Natural killer cell (primary cell): ENCODE measurements at regions not wholly inside any gene's neighbourhood (a gene's known extent, or its start where the extent isn't known, plus 50 kb on each side); places are given as distances from the start of the nearest gene placed in this dataset.

Source experiments
- ATAC-seq, 3 donors: fragments of 150-1000 bp in 2 of 3; fragments of 200-7000 bp in 1 of 3; cut with Tn5 transposase; 1 replicate in 1 of 3; 2 replicates in 2 of 3; pipeline ENCODE4 v1.10.0; 2021; ENCODE audit warnings: mild to moderate bottlenecking in 2 of 3, moderate library complexity in 2 of 3
- DNase-seq, 2 donors: peaks; one replicate each; pipeline versions ENCODE4 v3.0.0 to v3.0.0-alpha.2; 2013 to 2021; ENCODE audit warnings: mixed read lengths in 1 of 2
- H3K27ac ChIP-seq: one replicate; pipeline ENCODE4 v1.5.1; 2013; ENCODE audit warnings: mild to moderate bottlenecking, low read length
- H3K27me3 ChIP-seq: one replicate; pipeline ENCODE4 v1.6.1; 2013; ENCODE audit warnings: low read length; ENCODE audit not compliant: control insufficient read depth, insufficient read depth
- H3K36me3 ChIP-seq: one replicate; pipeline ENCODE4 v1.6.1; 2013; ENCODE audit warnings: low read length; ENCODE audit not compliant: control insufficient read depth, insufficient read depth
- H3K4me1 ChIP-seq: one replicate; pipeline ENCODE4 v1.6.1; 2013; ENCODE audit warnings: low read length; ENCODE audit not compliant: control insufficient read depth, insufficient read depth
- H3K4me3 ChIP-seq: one replicate; pipeline ENCODE4 v1.5.1; 2013; ENCODE audit warnings: low read length
- H3K9me3 ChIP-seq: one replicate; pipeline ENCODE4 v1.6.1; 2013; ENCODE audit warnings: low read length; ENCODE audit not compliant: control insufficient read depth, insufficient read depth
- H3K27ac Mint-ChIP-seq, 2 donors: one replicate each; pipeline ENCODE4 v1.8.0; 2022; ENCODE audit warnings: mild to moderate bottlenecking in 2 of 2, mixed read lengths in 2 of 2, moderate library complexity in 1 of 2
- H3K27me3 Mint-ChIP-seq, 2 donors: one replicate each; pipeline ENCODE4 v1.8.0; 2022; ENCODE audit warnings: low read depth in 2 of 2, mixed read lengths in 2 of 2
- H3K36me3 Mint-ChIP-seq: one replicate; pipeline ENCODE4 v1.8.0; 2022; ENCODE audit warnings: mixed read lengths
- H3K4me1 Mint-ChIP-seq, 2 donors: one replicate each; pipeline ENCODE4 v1.8.0; 2022; ENCODE audit warnings: mixed read lengths in 2 of 2
- H3K4me3 Mint-ChIP-seq: one replicate; pipeline ENCODE4 v1.8.0; 2022; ENCODE audit warnings: mild to moderate bottlenecking, moderate library complexity, mixed read lengths
- H3K9me3 Mint-ChIP-seq, 2 donors: one replicate each; pipeline ENCODE4 v1.8.0; 2022; ENCODE audit warnings: mixed read lengths in 2 of 2
- WGBS: methylation state at CpG from one replicate; pipeline ENCODE4 v1.1.7; 2013; ENCODE audit warnings: missing lambda C conversion rate; ENCODE audit not compliant: insufficient coverage; 5-methylcytosine and 5-hydroxymethylcytosine counted together
- intact Hi-C: fragments of 100-400 bp; cut with micrococcal nuclease; formaldehyde crosslinking; loops from one replicate; pipeline ENCODE4 v1.14.2; 2022
- TF ChIP-seq, protein P1 (sequence below): fragments of 200-600 bp; IDR thresholded peaks from one replicate; pipeline ENCODE4 v1.8.0; 2022; ENCODE audit warnings: antibody characterized with exemption

DNA sequence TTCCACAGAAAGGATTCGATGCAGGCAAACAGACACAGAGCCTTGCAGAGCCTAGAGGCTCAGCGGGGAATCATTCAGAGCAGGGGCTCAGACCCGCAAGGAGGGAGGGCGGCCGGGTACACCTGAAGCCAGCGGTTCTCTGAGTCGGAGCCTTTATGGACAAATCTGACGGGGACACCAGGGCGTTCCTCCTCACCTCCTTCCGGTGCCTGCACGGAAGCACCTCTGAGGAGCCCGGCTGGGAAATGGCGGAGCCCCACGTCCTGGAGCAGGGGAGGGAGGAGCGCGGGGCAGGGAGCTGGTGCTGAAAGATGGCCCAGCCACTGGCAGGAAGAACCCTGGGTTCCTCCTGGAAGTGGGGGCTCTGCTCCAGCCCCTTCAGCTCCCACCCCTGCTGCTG is 193.5 kb upstream of the ALKAL2 start:
- Mint-ChIP-seq H3K4me3 (no peak overlapping the region), H3K27ac (no peak overlapping the region), H3K27me3 (peaks cover 8 to 22% of the 10 kb centered on the region in 2 donors), H3K4me1 (no peaks in the 10 kb centered on the region), H3K36me3 (no peaks in the 10 kb centered on the region), H3K9me3 (no peaks in the 10 kb centered on the region)
- 94% methylated on average over 16 of the region's 16 CpGs for WGBS
- H3K4me1 ChIP-seq = no peaks in the 10 kb centered on the region
- no peak for DNase-seq
- no peak overlapping the region for H3K27ac ChIP-seq
- TF ChIP-seq, protein P1, sequence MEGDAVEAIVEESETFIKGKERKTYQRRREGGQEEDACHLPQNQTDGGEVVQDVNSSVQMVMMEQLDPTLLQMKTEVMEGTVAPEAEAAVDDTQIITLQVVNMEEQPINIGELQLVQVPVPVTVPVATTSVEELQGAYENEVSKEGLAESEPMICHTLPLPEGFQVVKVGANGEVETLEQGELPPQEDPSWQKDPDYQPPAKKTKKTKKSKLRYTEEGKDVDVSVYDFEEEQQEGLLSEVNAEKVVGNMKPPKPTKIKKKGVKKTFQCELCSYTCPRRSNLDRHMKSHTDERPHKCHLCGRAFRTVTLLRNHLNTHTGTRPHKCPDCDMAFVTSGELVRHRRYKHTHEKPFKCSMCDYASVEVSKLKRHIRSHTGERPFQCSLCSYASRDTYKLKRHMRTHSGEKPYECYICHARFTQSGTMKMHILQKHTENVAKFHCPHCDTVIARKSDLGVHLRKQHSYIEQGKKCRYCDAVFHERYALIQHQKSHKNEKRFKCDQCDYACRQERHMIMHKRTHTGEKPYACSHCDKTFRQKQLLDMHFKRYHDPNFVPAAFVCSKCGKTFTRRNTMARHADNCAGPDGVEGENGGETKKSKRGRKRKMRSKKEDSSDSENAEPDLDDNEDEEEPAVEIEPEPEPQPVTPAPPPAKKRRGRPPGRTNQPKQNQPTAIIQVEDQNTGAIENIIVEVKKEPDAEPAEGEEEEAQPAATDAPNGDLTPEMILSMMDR = no peak
- H3K36me3 ChIP-seq = no peaks in the 10 kb centered on the region
- no peaks in the 10 kb centered on the region for H3K9me3 ChIP-seq
- H3K4me3 ChIP-seq = no peak overlapping the region
- intact Hi-C loops = no loop called here
- H3K27me3 ChIP-seq = no peaks in the 10 kb centered on the region
- ATAC-seq = no peak

DNA sequence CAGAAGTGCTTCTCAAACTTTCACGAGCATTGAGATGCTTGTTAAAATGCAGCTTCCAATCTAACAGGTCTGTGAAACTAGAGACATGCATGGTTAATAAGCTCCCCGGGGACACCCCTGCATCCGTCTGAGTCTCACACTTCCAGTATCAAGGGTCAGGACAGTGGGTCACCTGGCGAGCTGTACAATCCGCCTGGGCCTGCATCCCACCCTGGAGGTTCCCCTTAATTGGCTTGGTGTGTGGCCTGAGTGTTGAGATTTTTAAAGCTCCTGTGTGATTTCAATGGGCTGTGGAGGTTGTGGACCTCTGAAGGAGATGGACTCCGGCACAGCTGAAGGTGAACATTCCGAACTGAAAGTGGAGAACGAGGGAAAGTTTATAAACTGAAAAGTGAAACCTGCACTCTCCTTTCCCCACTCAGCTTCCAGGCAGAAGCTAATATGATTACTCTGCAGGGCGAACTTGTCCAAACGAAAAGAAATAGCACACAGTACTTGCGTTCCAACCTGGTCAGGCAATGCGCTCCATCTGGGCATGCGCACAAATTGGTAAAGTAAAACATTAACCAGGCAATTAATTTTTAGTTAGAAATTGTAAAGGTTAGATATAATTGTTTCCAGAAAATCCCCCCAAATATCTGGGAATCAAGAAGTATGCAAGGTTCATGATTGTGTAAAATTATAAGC is 191.7 kb upstream of the ALKAL2 start:
- Histone ChIP-seq H3K27me3 (no peaks in the 10 kb centered on the region), H3K27ac (no peak overlapping the region), H3K9me3 (peaks cover 3% of the 10 kb centered on the region), H3K36me3 (no peaks in the 10 kb centered on the region), H3K4me1 (no peaks in the 10 kb centered on the region), H3K4me3 (no peak overlapping the region)
- DNase-seq (no peak), ATAC-seq (no peak)
- H3K9me3 Mint-ChIP-seq = peaks cover 2 to 3% of the 10 kb centered on the region in 2 donors
- intact Hi-C loops = no loop called here
- 88% methylated on average over 12 of the region's 13 CpGs for WGBS
- H3K27me3 Mint-ChIP-seq = peaks cover 12 to 30% of the 10 kb centered on the region in 2 donors
- no peaks in the 10 kb centered on the region for H3K36me3 Mint-ChIP-seq
- H3K27ac Mint-ChIP-seq = no peak overlapping the region
- H3K4me1 Mint-ChIP-seq = peaks cover under 1 to 4% of the 10 kb centered on the region in 2 donors
- no peak overlapping the region for H3K4me3 Mint-ChIP-seq
- TF ChIP-seq, protein P1 = no peak

DNA sequence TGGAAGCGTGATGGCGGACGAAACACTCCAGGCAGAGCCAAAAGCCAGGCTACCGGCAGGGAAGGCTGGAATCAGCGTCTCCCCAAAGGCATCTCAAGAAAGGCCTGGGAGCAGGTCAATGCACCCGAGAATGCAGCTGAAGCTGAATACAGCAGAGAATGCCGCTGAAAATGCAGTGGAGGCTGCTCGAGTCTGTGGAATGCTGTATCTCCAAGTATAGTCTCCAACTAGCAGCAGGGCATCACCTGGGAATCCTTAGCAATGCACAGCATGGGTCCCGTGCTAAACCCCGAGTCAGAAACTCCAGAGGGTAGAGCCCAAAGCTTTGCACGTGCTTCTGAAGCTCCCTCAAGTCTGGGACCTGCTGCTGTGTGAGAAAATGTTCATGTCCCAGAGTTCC is 191.1 kb upstream of the ALKAL2 start:
- no peak overlapping the region for H3K4me3 Mint-ChIP-seq
- TF ChIP-seq, protein P1 = no peak
- intact Hi-C loops = no loop called here
- ATAC-seq = no peak
- no peak for DNase-seq
- 84% methylated on average over 11 of the region's 11 CpGs for WGBS
- Histone ChIP-seq H3K4me1 (peaks cover under 1% of the 10 kb centered on the region), H3K4me3 (no peak overlapping the region), H3K27ac (no peak overlapping the region), H3K36me3 (no peaks in the 10 kb centered on the region), H3K27me3 (no peaks in the 10 kb centered on the region), H3K9me3 (peaks cover 3% of the 10 kb centered on the region)
- no peaks in the 10 kb centered on the region for H3K36me3 Mint-ChIP-seq
- H3K9me3 Mint-ChIP-seq = peaks cover 2 to 4% of the 10 kb centered on the region in 2 donors
- peaks cover 12 to 30% of the 10 kb centered on the region in 2 donors for H3K27me3 Mint-ChIP-seq
- H3K4me1 Mint-ChIP-seq = peaks cover 7 to 10% of the 10 kb centered on the region in 2 donors
- no peak overlapping the region for H3K27ac Mint-ChIP-seq

DNA sequence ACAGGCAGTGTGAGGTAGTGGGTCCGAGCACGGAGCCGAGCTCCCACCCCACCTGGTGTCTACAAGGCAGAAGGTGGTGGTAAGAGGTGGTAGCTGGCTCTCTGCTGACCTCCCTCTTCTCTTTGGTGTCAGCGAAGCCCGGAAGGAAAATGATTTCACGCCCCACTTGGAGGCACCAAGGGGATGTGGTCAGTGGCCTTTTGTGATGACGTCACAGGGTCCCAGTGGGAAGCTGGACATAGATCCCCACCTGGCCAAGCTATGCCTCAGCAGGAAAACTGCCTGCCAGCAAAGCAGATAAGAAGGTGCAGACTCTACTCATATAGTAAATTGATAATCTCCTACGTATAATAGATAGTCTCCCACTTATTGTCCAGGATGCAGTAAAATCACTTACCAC is 183.7 kb upstream of the ALKAL2 start:
- peaks cover 6% of the 10 kb centered on the region for H3K9me3 ChIP-seq
- Mint-ChIP-seq H3K36me3 (peaks cover 12% of the 10 kb centered on the region), H3K4me1 (peaks cover 13 to 24% of the 10 kb centered on the region in 2 donors), H3K27ac (no peak overlapping the region), H3K9me3 (peaks cover 4 to 13% of the 10 kb centered on the region in 2 donors), H3K27me3 (peaks cover 24 to 44% of the 10 kb centered on the region in 2 donors), H3K4me3 (no peak overlapping the region)
- 93% methylated on average over 6 of the region's 8 CpGs for WGBS
- ATAC-seq (no peak), DNase-seq (no peak)
- no peak overlapping the region for H3K4me3 ChIP-seq
- peaks cover 13% of the 10 kb centered on the region for H3K4me1 ChIP-seq
- intact Hi-C loops = no loop called here
- peaks cover 21% of the 10 kb centered on the region for H3K27me3 ChIP-seq
- TF ChIP-seq, protein P1 = no peak
- no peak overlapping the region for H3K27ac ChIP-seq
- no peaks in the 10 kb centered on the region for H3K36me3 ChIP-seq
